Amniotic epithelial cell (primary cell): ENCODE measurements at regions not wholly inside any gene's neighbourhood (a gene's known extent, or its start where the extent isn't known, plus 50 kb on each side); places are given as distances from the start of the nearest gene placed in this dataset.
"Not testable (repeated sequence)": the region's sequence is repeated elsewhere in the genome, so short reads cannot be mapped to it uniquely, and the experiment has no call there.

Experiments used
- DNase-seq: peaks from one replicate; pipeline ENCODE4 v3.0.0-alpha.2; 2010; ENCODE audit warnings: low read depth

- DNase-seq = no peak
These were observed 441.3 kb downstream of the GJA1 start for GRCh38 chr6:121876721-121877120.

GRCh38 chr6:121879149-121879548, 443.7 kb downstream of the GJA1 start:
- DNase-seq = no peak

- DNase-seq = no peak
These were observed 445.4 kb downstream of the GJA1 start for GRCh38 chr6:121880831-121881230.

GRCh38 chr6:121881974-121882667, 446.7 kb downstream of the GJA1 start:
- DNase-seq = peak; percentile 87

GRCh38 chr6:121884091-121884490, 448.6 kb downstream of the GJA1 start:
- no peak for DNase-seq

- peak; percentile 52 for DNase-seq
These were observed 449.2 kb downstream of the GJA1 start for GRCh38 chr6:121884620-121885019.

GRCh38 chr6:121885399-121886152, 450.1 kb downstream of the GJA1 start:
- peak; percentile 94 for DNase-seq

GRCh38 chr6:121886223-121886830, 450.9 kb downstream of the GJA1 start:
- peak; percentile 77 for DNase-seq

GRCh38 chr6:121887724-121888123, 452.3 kb downstream of the GJA1 start:
- no peak for DNase-seq

- DNase-seq = no peak
These were observed 455.0 kb downstream of the GJA1 start for GRCh38 chr6:121890307-121890910.

- not testable (repeated sequence) for DNase-seq
These were observed 460.3 kb downstream of the GJA1 start for GRCh38 chr6:121895731-121896130.

- no peak for DNase-seq
These were observed 460.9 kb downstream of the GJA1 start for GRCh38 chr6:121896363-121896762.

- peak; percentile 22 for DNase-seq
These were observed 461.3 kb downstream of the GJA1 start for GRCh38 chr6:121896771-121897170.

- peak; percentile 56 for DNase-seq
These were observed 461.9 kb downstream of the GJA1 start for GRCh38 chr6:121897337-121897760.

GRCh38 chr6:121901432-121901831, 466.0 kb downstream of the GJA1 start:
- DNase-seq = no peak

GRCh38 chr6:121904559-121904958, 469.1 kb downstream of the GJA1 start:
- peak; percentile 43 for DNase-seq

GRCh38 chr6:121912905-121913304, 477.5 kb downstream of the GJA1 start:
- DNase-seq = peak; percentile 39

- no peak for DNase-seq
These were observed 481.9 kb downstream of the GJA1 start for GRCh38 chr6:121917263-121917829.

- DNase-seq = peak; percentile 78
These were observed 481.5 kb upstream of the HSF2 start for GRCh38 chr6:121917834-121918559.

GRCh38 chr6:121920616-121921015, 478.8 kb upstream of the HSF2 start:
- no peak for DNase-seq

- peak; percentile 53 for DNase-seq
These were observed 474.4 kb upstream of the HSF2 start for GRCh38 chr6:121925024-121925423.
